IPS-18c (cell line): ENCODE measurements at regions not wholly inside any gene's neighbourhood (a gene's known extent, or its start where the extent isn't known, plus 50 kb on each side); places are given as distances from the start of the nearest gene placed in this dataset.

Experiments
- H3K4me3 ChIP-seq: 2 replicates; pipeline ENCODE4 v1.7.0; 2013; ENCODE audit warnings: low read depth, mild to moderate bottlenecking, low read length, moderate library complexity; ENCODE audit not compliant: insufficient read depth
- H3K9me3 ChIP-seq: one replicate; pipeline ENCODE4 v1.6.1; 2013; ENCODE audit warnings: mild to moderate bottlenecking, low read length, moderate library complexity; ENCODE audit not compliant: control insufficient read depth, insufficient read depth

DNA sequence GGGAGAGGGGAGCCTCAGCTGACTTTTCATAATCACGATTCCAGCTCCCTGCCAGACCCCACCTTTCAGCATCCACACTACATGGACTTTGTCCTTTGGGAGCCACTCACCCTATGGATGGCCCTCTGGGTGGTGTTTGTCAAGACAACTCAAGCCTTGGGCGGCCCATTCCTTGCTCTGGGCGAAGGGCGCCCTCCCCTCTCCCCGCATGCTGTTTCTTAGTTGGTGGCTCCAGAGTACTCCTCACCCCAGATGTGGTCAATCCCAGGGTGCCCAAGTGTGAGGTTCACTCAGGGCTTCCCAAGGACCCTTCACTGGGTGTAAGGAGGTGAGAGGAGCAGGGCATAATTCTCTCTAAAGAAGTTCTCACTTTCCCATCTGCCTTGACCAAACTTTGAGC lies 710.0 kb downstream of the QKI start:
- Histone ChIP-seq H3K9me3 (no peaks in the 10 kb centered on the region), H3K4me3 (no peak overlapping the region)

- Histone ChIP-seq H3K4me3 (no peak overlapping the region), H3K9me3 (no peaks in the 10 kb centered on the region)
Observed at GRCh38 chr6:164122109-164122508, 707.6 kb downstream of the QKI start.

DNA sequence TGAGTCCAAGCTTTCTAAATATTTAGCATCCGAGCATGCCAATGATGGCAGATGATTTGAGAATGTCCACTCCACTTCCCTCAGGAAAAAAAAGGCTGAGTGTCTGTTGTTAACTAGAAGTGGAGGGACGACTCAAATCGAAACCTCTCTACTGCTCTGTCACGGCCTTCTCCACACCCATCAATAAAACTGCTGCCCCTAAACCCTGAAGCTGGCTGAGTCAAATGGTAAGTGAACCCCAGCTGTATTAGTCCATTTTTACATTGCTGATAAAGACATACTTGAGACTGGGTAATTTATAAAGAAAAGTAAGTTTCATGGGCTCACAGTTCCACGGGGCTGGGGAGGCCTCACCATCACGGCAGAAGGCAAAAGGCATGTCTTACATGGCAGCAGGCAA lies 707.0 kb downstream of the QKI start:
- Histone ChIP-seq H3K4me3 (no peak overlapping the region), H3K9me3 (no peaks in the 10 kb centered on the region)

DNA sequence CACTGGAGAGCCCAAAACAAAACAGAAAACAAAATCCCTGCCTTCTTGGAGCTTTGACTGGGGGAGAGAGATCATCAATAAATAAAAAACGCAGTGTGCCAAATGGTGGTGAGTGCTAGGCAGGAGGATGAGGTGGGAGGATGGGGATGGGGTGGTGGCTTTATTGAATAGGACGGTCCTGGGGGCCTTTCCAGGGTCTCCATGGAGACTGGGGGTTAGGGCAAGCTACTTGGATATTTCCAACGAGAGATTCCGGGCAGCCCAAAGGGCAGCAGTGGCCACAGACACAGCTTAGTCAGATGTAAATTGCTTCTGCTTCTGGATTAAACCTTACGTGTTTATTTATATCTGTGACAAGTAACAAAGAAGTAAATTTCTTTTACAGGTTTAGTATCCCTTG lies 700.1 kb downstream of the QKI start:
- Histone ChIP-seq H3K4me3 (no peak overlapping the region), H3K9me3 (peaks cover 3% of the 10 kb centered on the region)

- H3K9me3 ChIP-seq = peaks cover 3% of the 10 kb centered on the region
- H3K4me3 ChIP-seq = no peak overlapping the region
Observed at GRCh38 chr6:164114051-164114450, 699.5 kb downstream of the QKI start.

DNA sequence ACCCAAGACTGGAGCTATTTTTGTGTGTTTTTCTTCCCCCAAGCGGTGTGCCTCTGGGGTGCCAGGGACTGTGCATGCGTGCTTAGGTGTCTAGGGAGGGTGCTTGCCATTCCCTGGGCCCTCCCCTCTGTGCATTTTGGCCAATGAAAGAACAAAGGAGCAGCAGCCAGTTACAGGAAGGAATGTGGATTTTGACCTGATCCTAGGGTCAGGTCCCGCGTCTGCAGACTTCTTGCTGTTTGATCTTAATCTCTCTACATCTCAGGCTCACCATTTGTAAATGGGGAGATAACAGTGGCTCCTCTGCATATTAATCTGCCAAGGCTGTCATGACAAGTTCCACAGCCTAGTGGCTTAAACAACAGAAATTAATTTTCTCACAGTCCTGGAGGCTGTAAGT lies 699.1 kb downstream of the QKI start:
- H3K9me3 ChIP-seq = peaks cover 3% of the 10 kb centered on the region
- H3K4me3 ChIP-seq = no peak overlapping the region

DNA sequence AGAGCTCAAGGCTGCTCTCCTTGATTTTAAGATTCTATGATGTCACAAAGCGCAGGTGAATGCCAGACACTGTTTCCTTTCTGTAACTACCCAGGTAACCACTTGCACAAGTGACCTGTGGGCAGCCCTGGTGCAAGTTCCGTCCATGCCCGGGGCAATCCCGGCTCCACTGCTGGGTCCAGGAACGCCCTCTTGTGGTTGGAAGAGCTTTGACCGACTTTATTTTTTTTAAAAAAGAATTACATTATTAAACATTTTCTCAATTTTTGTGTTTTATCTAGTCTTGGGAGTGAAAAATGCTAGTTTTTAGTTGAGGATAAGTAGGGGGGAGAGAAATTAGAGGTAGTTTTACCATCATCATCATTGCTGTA lies 695.2 kb downstream of the QKI start:
- H3K9me3 ChIP-seq = peaks cover 3% of the 10 kb centered on the region

GRCh38 chr6:164108869-164109769 lies 694.6 kb downstream of the QKI start:
- Histone ChIP-seq H3K9me3 (peaks cover 2% of the 10 kb centered on the region), H3K4me3 (no peak overlapping the region)

More for the DNA sequence above, 695.2 kb downstream of the QKI start:
- H3K4me3 ChIP-seq = no peak overlapping the region

DNA sequence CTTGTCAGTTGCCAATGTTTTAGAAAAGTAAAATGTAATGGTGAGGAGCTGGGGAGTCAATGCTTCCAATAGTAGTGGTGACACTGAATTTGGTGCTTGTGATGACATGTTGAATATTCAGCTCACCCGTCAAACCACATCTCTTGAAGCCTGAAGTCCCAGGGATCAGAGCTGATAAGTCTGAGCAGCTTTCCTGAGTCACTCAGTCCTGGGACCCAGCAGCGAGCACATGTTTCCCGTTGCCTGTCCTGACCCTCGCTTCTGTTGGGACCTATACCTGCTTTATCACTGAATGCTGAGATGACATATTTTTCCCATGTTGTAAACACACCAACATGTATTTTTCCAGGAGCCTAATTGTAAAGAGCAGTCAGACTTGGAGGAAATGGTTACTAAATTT lies 693.6 kb downstream of the QKI start:
- Histone ChIP-seq H3K4me3 (no peak overlapping the region), H3K9me3 (no peaks in the 10 kb centered on the region)

DNA sequence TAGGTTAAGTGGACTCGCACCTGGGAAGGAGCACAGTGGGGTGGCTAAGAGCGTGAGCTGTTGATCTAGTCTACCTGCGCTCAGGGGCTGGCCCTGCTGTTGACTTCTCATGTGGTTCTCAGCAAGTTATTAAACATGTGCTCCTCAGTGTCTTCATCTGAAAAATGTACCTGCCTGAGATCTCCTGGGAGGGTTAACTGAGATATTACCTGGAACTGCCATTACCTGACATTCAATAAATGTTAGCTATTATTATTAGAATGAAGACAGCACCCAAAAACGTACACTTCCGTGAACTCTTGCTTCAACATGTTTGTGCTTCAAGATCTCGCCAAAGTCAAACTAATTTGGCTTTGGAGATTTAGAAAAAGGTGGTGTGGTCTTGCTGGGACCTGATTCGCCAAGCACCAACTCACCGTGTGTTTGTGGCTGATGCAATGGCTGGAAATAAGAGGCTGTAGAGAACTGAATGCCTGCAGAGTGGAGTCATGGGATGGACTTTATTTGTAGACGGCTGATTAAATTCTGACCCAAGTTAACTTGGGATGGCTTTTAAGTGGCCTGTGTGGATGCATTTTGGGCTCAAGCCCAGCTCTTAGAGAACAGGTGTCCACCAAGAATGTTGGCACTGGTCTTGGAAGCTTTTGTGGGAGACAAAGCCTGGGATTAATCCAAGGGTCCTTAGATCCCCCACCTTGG lies 692.9 kb downstream of the QKI start:
- Histone ChIP-seq H3K9me3 (no peaks in the 10 kb centered on the region), H3K4me3 (no peak overlapping the region)

- H3K9me3 ChIP-seq = no peaks in the 10 kb centered on the region
Observed at GRCh38 chr6:164106345-164106769, 691.8 kb downstream of the QKI start.

GRCh38 chr6:164105705-164106104 lies 691.2 kb downstream of the QKI start:
- Histone ChIP-seq H3K4me3 (no peak overlapping the region), H3K9me3 (no peaks in the 10 kb centered on the region)

More at GRCh38 chr6:164106345-164106769, 691.8 kb downstream of the QKI start:
- H3K4me3 ChIP-seq = no peak overlapping the region

- Histone ChIP-seq H3K9me3 (no peaks in the 10 kb centered on the region), H3K4me3 (no peak overlapping the region)
Observed at GRCh38 chr6:164104432-164104831, 689.9 kb downstream of the QKI start.

DNA sequence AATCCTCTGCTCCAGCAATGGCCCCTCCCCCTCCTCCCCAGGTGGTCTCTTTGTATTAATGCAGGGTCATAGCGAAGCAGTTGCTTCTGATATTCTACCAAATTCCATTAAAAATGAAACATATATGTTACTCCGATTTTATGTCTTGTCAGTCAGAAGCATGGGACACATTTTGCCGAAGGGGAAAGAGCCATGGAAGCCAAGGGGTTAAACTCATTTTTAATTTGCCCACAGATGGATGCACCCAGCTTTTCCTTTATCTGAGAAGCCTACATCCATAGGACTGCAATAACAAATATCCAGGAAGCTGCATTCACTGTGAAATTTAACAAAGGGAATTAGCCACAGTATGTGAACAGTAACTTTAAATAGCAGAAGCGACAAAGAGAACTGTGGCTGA lies 688.2 kb downstream of the QKI start:
- H3K9me3 ChIP-seq = no peaks in the 10 kb centered on the region
- no peak overlapping the region for H3K4me3 ChIP-seq

DNA sequence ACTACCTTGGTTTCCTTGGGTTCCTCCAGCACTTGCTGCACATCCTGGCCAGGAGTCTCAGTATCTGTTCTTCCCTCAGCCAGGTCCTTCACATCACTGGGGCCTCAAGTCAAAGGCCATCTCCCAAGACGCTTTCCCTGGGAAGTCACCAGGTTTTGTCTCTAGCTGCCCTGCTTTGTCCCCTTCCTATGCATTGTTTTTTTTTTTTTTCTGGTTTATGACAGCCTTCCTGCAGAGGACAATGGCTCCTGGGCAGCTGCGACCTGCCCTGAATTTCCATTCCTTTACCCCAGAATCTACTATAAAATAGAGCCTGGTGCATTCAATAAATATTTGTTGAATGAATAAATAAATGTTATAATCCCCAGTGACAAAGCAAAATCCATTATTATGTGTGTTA lies 687.3 kb downstream of the QKI start:
- Histone ChIP-seq H3K9me3 (no peaks in the 10 kb centered on the region), H3K4me3 (no peak overlapping the region)

DNA sequence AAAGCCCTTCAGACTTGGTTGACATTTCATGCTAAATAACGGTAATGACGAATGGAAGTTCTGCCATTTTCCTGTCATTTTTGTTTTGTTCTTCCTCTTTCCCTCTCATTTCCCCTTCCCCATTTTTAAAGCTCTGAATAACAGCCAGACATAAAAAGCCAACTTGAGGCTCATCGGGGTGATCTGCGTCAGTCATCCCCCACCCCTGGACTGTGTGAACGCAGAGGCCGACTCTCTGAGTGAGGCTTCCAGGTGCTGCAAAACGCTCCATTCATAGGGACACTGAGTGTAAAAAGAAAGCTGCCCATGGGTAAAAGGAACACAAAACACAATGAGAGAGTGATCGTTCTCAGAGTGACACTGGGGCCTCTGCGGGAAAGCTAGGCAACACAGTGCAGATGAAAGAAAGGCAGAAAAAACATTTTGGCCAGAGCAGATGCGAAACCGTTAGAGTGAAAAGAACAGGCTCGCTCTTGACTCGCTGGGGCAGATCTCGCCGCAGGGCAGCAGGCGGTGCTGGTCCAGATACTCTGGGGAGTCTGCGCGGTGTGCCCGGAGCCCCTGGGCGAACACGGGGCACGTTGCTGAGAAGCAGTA lies 684.8 kb downstream of the QKI start:
- Histone ChIP-seq H3K9me3 (peaks cover 3% of the 10 kb centered on the region), H3K4me3 (no peak overlapping the region)

GRCh38 chr6:164098857-164099267 lies 684.3 kb downstream of the QKI start:
- Histone ChIP-seq H3K4me3 (no peak overlapping the region), H3K9me3 (peaks cover 3% of the 10 kb centered on the region)
